Activated CD8-positive, alpha-beta T cell treated with anti-CD3 and anti-CD28 coated beads for 36 hours (primary cell): ENCODE measurements at regions not wholly inside any gene's neighbourhood (a gene's known extent, or its start where the extent isn't known, plus 50 kb on each side); places are given as distances from the start of the nearest gene placed in this dataset.

Source experiments
- ATAC-seq: fragments of 200-7000 bp; cut with Tn5 transposase; one replicate; pipeline ENCODE4 v1.10.0; 2021; ENCODE audit warnings: mild to moderate bottlenecking, moderate library complexity
- CTCF ChIA-PET: fragments of 350-600 bp; sonication (Branson Sonifier 250); formaldehyde crosslinking; loops from one replicate; lab custom pipeline; 2021; ENCODE audit warnings: antibody characterized with exemption; lab: Charles Lee
- POLR2A ChIA-PET: fragments of 350-600 bp; sonication (Branson Sonifier 250); formaldehyde crosslinking; loops from one replicate; lab custom pipeline; 2021; ENCODE audit warnings: antibody characterized with exemption; lab: Charles Lee
- DNase-seq: peaks from one replicate; pipeline ENCODE4 v3.0.0-alpha.2; 2020
- H3K27ac Mint-ChIP-seq: one replicate; pipeline ENCODE4 v1.8.0; 2021; ENCODE audit warnings: mild to moderate bottlenecking, mixed read lengths
- H3K27me3 Mint-ChIP-seq: one replicate; pipeline ENCODE4 v1.8.0; 2021; ENCODE audit warnings: mixed read lengths
- H3K36me3 Mint-ChIP-seq: one replicate; pipeline ENCODE4 v1.8.0; 2021; ENCODE audit warnings: low read depth, mixed read lengths
- H3K4me1 Mint-ChIP-seq: one replicate; pipeline ENCODE4 v1.8.0; 2021; ENCODE audit warnings: low read depth, mixed read lengths
- H3K4me3 Mint-ChIP-seq: one replicate; pipeline ENCODE4 v1.8.0; 2021; ENCODE audit warnings: mild to moderate bottlenecking, moderate library complexity, mixed read lengths
- H3K9me3 Mint-ChIP-seq: one replicate; pipeline ENCODE4 v1.8.0; 2021; ENCODE audit warnings: mixed read lengths
- CTCF ChIP-seq: fragments of 200-600 bp; IDR thresholded peaks from one replicate; pipeline ENCODE4 v1.8.0; 2022; ENCODE audit warnings: antibody characterized with exemption, mild to moderate bottlenecking
- intact Hi-C: fragments of 100-400 bp; cut with micrococcal nuclease; formaldehyde crosslinking; loops from one replicate; pipeline ENCODE4 v1.10.0; 2022

GRCh38 chr7:113804475-113805095 lies 114.2 kb downstream of the PPP1R3A start:
- POLR2A ChIA-PET = no interaction called here
- no peaks in the 10 kb centered on the region for H3K4me1 Mint-ChIP-seq
- H3K9me3 Mint-ChIP-seq = no peaks in the 10 kb centered on the region
- intact Hi-C loops = no loop called here
- H3K27ac Mint-ChIP-seq = no peak overlapping the region
- CTCF ChIA-PET = no interaction called here
- ATAC-seq = no peak
- no peak for TF ChIP-seq CTCF
- no peaks in the 10 kb centered on the region for H3K36me3 Mint-ChIP-seq
- no peak for DNase-seq
- no peaks in the 10 kb centered on the region for H3K27me3 Mint-ChIP-seq
- no peak overlapping the region for H3K4me3 Mint-ChIP-seq

GRCh38 chr7:113801751-113802150 lies 117.1 kb downstream of the PPP1R3A start:
- intact Hi-C loops = no loop called here

GRCh38 chr7:113800826-113801225 lies 118.0 kb downstream of the PPP1R3A start:
- H3K4me1 Mint-ChIP-seq = no peaks in the 10 kb centered on the region
- ChIA-PET POLR2A (no interaction called here), CTCF (no interaction called here)
- H3K27me3 Mint-ChIP-seq = no peaks in the 10 kb centered on the region
- ATAC-seq (no peak), DNase-seq (no peak)
- H3K9me3 Mint-ChIP-seq = no peaks in the 10 kb centered on the region
- intact Hi-C loops = no loop called here
- no peaks in the 10 kb centered on the region for H3K36me3 Mint-ChIP-seq
- no peak overlapping the region for H3K4me3 Mint-ChIP-seq
- H3K27ac Mint-ChIP-seq = no peak overlapping the region
- no peak for TF ChIP-seq CTCF

More at GRCh38 chr7:113801751-113802150, 117.1 kb downstream of the PPP1R3A start:
- Mint-ChIP-seq H3K27me3 (no peaks in the 10 kb centered on the region), H3K27ac (no peak overlapping the region), H3K4me3 (no peak overlapping the region), H3K9me3 (no peaks in the 10 kb centered on the region), H3K4me1 (no peaks in the 10 kb centered on the region), H3K36me3 (no peaks in the 10 kb centered on the region)
- POLR2A ChIA-PET = no interaction called here
- CTCF ChIA-PET = interaction anchor here (0.8 kb wide), 1 partner anchor 28 kb away, joined by 4 read pairs; no protein-coding TSS in a partner anchor
- no peak for ATAC-seq
- TF ChIP-seq CTCF = no peak
- no peak for DNase-seq

- H3K27me3 Mint-ChIP-seq = no peaks in the 10 kb centered on the region
- H3K4me3 Mint-ChIP-seq = no peak overlapping the region
- CTCF ChIA-PET = no interaction called here
- ATAC-seq (no peak), DNase-seq (no peak)
- H3K9me3 Mint-ChIP-seq = no peaks in the 10 kb centered on the region
- H3K27ac Mint-ChIP-seq = no peak overlapping the region
- intact Hi-C loops = no loop called here
- H3K36me3 Mint-ChIP-seq = no peaks in the 10 kb centered on the region
- TF ChIP-seq CTCF = no peak
- POLR2A ChIA-PET = no interaction called here
- no peaks in the 10 kb centered on the region for H3K4me1 Mint-ChIP-seq
These were observed 118.9 kb downstream of the PPP1R3A start for GRCh38 chr7:113799896-113800295.

GRCh38 chr7:113797420-113798010 lies 121.3 kb downstream of the PPP1R3A start:
- Mint-ChIP-seq H3K4me3 (no peak overlapping the region), H3K36me3 (no peaks in the 10 kb centered on the region), H3K27me3 (no peaks in the 10 kb centered on the region), H3K4me1 (no peaks in the 10 kb centered on the region), H3K9me3 (peaks cover 5% of the 10 kb centered on the region), H3K27ac (no peak overlapping the region)
- ChIA-PET CTCF (no interaction called here), POLR2A (no interaction called here)
- no peak for ATAC-seq
- no peak for TF ChIP-seq CTCF
- no peak for DNase-seq
- intact Hi-C loops = no loop called here
